ENCODE measurements at regions not wholly inside any gene's neighbourhood (a gene's known extent, or its start where the extent isn't known, plus 50 kb on each side); places are given as distances from the start of the nearest gene placed in this dataset.

DNA sequence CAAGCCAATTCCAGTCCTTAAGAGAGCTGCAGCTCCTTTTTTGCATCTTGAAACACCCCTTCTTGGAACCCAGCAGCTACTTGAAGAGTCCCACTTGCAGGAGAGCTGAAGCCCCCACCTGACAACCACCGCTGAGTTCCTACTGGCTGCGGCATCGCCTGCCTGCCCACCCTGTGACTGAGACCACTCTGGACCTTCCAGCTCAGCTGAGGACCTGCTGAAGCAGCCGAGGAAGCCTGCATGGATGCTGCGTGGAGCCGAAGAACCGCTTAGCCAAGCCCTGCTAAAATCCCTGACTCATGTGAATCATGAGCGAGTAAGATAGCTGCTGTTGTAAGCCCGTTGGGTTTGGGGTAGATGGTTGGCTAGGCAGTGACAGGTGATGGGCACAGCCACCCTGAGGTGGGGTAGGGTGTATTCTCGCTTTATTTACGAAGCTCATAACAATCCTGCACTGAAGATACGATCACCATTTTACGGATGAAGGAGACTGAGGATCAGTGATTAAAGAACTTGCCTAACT is 78.4 kb downstream of the INHBB start:
- DNase-seq: peak in 1 of 10 donors; percentile 70
- intact Hi-C loops (cut with DNase I): no loop called here

DNA sequence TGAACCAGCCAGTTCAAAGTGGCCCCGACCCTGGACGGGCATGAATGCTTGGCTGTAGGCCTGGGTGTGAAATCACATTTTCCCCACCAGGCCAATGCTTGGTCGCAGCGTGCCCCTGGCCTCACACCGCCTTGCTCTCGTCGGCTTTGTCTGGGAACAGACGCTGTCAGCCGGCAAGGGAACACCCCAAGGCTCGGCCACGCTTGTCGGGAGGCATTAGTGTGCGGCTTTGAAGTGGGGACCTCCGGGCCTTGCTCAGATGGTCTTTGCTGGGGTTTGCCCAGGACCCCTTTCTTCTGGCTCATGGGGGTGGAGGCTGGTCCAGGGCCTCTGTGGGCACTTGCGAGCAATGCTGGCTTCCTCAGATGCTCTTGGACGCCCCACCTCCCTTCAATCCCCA is 79.1 kb downstream of the INHBB start:
- intact Hi-C loops (cut with DNase I): no loop called here
- DNase-seq: peak in 2 of 10 donors; percentile 53 to 77

DNA sequence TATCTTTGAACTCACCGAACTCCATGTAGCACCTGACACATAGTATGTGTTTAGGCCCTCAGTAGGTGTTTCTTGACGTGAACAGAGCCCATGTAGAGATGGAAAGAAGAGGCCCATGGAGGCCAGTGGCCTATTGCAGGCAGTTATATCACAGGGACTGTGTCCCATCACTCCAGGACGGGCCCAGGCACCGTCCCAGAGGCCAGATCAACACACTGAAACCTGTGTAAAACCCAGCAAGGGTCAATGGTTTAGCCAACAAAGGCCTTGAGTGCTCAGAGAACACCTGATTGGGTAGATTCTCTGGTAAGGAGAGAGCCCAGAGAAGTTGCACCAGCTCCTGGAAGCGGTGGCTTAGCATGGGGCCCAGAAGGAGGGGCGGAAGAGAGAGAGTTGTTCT is 82.8 kb downstream of the INHBB start:
- intact Hi-C loops (cut with DNase I): no loop called here
- peak in 2 of 10 donors; percentile 2 to 14 for DNase-seq

- peak in 2 of 10 donors; percentile 4 to 70 for DNase-seq
- intact Hi-C loops (cut with DNase I): no loop called here
Measured at GRCh38 chr2:120429586-120430500, 83.9 kb downstream of the INHBB start.

- intact Hi-C loops (cut with DNase I): no loop called here
- DNase-seq: peak in 3 of 10 donors; percentile 13 to 43 (median 39)
Measured at GRCh38 chr2:120430501-120430830, 84.5 kb downstream of the INHBB start.

DNA sequence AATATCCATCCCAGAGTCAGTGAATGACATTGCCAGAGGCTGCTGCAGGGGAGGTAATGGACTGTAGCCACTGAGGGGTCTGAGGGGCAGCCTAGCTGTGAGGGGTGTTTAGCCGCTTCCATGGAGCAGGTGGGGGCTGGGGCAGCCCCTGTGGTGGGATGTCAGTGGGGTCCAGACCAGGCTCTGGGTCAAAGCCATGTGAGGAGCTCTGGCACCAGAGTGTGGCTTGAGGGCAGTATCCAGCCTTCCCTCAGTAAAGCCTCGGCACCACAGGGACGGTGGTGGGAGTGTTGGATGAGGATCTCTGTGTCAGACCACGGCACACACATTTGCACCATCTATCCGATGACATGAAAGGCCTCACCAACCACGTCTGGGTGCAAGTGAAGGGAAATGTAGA is 85.0 kb downstream of the INHBB start:
- DNase-seq: peak in 1 of 10 donors; percentile 84
- intact Hi-C loops (cut with DNase I): no loop called here

DNA sequence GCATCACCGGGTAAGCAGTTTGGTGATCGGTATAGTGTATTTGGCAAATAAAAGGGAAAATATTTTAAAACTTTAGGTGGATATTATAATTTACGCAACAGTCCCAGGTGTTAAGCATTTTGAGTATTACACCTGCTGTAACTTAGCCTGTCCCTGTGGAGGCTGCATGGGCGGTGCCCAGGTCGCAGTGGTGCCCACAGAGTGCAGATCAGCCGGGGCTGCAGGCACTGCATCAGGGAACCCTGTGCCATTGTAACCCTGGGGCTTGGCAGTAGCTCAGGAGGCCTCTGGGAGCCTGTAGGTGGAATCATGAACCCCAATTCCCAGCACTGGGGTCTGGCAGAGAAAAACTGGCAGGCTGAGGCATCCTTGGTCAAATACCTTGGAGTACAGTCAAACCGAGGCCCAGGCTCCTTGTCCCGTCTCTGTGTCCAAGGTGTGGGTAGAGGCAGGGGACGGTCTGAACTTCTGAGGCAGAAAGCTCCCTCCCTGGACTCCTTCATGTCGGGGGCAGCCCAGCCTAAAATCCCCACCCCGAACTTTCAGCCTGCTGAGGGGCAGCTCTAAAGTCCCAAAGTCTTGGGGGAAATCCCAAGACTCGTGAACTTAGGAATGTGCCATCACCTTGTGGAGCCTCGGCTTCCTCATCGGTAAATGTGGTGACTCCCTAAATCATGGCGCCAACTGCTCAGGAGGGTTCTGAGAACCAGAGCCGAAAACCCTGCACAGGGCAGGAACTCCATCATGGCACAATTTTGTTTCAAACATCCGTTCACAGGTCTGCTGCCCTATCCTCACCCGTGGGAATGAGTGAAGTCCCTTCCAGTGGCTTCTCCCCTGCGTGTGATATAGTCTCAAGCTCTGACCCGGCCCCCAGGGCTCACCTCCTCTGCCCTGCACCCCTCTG is 85.7 kb downstream of the INHBB start:
- peak in 2 of 10 donors; percentile 48 to 66 for DNase-seq
- intact Hi-C loops (cut with DNase I): no loop called here

- intact Hi-C loops (cut with DNase I): no loop called here
Measured at GRCh38 chr2:120432293-120432975, 86.5 kb downstream of the INHBB start.

GRCh38 chr2:120432976-120433815 is 87.3 kb downstream of the INHBB start:
- DNase-seq: peak in 3 of 10 donors; percentile 57 to 84 (median 75)
- intact Hi-C loops (cut with DNase I): no loop called here

More at GRCh38 chr2:120432293-120432975, 86.5 kb downstream of the INHBB start:
- DNase-seq: peak in 2 of 10 donors; percentile 57 to 82

GRCh38 chr2:120433816-120434290 is 87.9 kb downstream of the INHBB start:
- intact Hi-C loops (cut with DNase I): no loop called here

DNA sequence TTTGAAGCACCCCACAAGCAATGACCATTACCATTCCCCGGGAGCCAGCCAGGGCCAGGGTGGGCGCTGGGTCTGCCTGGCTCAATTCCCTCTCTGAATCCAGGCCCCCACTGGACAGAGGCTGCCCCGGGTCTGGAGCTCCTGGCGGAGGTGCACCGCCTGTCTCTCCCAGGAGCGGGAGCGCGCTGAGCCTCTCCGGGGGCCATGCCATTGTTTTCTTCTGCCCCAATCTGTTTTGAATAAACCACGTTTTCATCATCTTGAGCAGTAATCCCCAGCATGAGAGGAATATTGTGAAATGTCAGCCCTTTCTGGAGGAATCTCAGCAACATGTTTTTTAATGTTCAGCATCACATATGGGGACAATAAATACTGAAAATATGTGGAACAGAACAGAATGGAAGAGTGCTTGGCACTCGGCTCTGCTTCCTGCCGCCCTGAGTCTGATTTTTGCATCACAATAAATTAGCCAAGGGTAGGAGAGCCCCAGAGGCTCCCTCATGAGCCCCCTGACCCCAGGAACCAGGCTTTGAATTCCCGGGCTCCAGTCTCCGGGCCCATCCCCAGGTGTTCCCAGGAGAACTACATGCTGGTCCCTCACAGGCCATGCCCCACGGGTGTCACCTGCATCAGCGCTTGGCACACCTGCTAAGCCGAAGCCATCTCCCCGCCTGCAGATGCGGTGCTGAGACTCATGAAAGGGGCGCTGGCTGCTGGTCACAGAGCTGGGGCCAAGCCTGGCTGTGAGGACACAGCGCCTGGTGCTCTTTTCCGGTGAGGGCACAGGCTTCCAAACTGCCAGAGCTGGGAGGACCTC is 88.8 kb downstream of the INHBB start:
- DNase-seq: peak in 3 of 10 donors; percentile 52 to 74 (median 63)
- intact Hi-C loops (cut with DNase I): no loop called here

More at GRCh38 chr2:120433816-120434290, 87.9 kb downstream of the INHBB start:
- DNase-seq: peak in 3 of 10 donors; percentile 36 to 60 (median 55)

DNA sequence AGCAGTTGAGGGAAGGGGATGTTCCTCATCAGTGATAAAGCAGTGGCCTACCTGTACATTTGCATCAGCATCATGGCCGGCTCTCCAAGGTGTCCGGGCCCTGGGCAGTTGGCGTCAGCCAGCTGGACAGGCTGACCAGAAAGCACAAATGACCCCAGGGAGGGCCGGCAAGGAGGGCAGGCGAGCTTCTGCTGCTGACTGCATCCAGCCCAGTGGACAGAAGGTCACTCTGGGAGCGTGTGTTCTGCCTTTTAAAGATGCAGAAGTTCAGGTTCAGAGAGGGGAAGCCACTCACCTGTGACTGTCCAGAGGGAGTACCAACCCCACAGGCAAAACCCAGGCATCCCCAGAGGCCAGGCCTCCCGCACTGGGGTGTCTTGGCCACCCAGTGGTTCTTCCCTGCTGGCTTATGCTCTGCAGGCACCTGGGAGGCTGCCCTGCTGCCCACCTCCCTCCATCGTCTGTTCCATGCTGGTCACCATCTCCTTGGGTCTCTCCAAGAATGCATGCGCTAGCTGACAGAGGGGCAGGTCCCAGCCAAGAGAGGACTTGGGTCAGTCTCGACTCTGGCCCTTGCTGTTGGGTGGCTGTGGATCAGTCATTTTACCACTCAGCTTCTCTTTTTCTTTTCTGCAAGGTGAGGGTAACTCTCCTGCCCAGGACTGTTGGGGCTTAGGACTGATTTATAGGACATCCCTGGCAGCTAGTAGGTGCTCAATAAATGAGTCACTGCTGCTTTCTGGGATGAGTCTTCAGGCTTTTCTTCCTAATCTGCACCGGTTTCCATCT is 89.9 kb downstream of the INHBB start:
- intact Hi-C loops (cut with DNase I): no loop called here

DNA sequence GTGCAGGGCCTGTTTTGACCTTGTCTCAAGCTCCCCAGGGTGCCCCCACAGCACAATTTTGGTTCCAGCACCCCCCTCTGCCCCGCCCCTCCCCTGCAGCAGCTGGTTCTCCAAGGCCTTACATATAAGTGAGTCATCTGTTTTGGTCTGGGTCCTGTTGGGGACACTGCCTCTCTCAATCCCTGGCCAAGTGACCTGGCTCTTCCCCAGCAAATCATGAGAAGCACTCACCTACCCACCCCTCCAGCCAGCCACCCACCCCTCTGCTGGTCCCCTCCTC is 90.5 kb downstream of the INHBB start:
- intact Hi-C loops (cut with DNase I): no loop called here
- DNase-seq: peak in 1 of 10 donors; percentile 29

More for the DNA sequence above, 89.9 kb downstream of the INHBB start:
- peak in 3 of 10 donors; percentile 43 to 71 (median 66) for DNase-seq

GRCh38 chr2:120436885-120437603 is 91.1 kb downstream of the INHBB start:
- intact Hi-C loops (cut with DNase I): no loop called here
- DNase-seq: peak in 3 of 10 donors; percentile 48 to 65 (median 55)

GRCh38 chr2:120437604-120438000 is 91.7 kb downstream of the INHBB start:
- peak in 3 of 10 donors; percentile 24 to 74 (median 59) for DNase-seq
- intact Hi-C loops (cut with DNase I): no loop called here

DNA sequence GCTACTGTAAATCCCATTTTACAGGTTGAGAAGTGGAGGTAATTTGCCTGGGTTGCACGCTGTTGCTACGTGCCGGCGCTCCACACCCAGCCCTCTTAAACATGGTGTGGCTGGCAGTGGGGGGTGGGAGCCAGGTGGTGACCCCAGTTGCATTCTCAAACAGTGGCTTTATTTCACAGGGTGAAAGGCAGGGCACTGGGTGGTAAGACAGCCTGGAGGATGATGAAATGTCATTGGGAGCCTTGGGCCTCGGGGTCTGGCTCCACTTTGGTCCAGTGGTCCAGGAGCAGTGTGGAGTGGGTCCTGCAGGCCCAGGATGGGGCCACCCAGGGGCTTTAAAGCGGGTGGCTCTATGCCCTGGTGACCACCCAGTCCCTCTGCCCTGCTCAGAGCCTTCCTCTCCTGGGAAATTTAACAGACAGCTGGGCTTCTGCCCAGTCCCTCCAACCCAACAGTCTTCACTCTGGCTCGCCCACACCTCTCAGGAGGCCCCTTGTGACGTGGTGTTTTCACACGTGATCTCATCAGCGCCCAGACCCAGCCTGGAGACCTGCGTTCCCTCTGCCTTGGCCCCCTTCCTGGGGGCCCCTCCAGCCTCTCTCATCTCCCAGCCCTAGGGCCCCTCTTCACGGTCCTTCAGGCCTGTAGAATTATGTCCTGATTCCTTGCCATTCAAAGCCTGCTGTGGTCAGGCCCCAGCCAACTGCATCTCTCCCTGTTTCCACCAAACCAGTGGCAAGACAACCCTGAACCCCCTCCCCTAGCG is 92.5 kb downstream of the INHBB start:
- intact Hi-C loops (cut with DNase I): no loop called here
- peak in 3 of 10 donors; percentile 48 to 80 (median 57) for DNase-seq
